ENCODE measurements at regions not wholly inside any gene's neighbourhood (a gene's known extent, or its start where the extent isn't known, plus 50 kb on each side); places are given as distances from the start of the nearest gene placed in this dataset.
"Not testable (repeated sequence)": the region's sequence is repeated elsewhere in the genome, so short reads cannot be mapped to it uniquely, and the experiment has no call there.

DNA sequence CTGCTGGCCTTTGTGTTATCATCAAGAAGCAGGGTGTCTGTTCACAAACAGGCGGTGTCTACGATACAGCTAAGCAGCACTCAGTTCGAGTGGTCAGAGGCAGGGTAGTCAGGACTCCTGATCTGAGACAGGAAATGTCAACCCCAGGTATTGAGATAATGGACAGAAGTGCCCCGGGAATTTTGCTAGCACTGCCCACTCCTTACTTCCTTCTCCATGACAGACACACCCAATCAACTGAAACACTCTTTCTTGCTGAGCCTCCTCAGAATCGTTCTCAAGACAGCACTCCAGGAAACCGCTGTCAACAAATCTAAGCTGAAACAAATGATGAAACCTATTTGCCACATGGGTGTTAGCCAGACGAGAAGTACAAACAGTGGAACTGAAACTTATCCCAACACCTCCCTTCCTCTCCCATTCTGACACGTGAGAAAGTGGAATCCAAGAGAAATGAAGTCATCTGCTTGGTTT lies 109.3 kb downstream of the GTF2IRD2B start:
- DNase-seq (ENCODE audit: low spot score), result not testable (repeated sequence)

DNA sequence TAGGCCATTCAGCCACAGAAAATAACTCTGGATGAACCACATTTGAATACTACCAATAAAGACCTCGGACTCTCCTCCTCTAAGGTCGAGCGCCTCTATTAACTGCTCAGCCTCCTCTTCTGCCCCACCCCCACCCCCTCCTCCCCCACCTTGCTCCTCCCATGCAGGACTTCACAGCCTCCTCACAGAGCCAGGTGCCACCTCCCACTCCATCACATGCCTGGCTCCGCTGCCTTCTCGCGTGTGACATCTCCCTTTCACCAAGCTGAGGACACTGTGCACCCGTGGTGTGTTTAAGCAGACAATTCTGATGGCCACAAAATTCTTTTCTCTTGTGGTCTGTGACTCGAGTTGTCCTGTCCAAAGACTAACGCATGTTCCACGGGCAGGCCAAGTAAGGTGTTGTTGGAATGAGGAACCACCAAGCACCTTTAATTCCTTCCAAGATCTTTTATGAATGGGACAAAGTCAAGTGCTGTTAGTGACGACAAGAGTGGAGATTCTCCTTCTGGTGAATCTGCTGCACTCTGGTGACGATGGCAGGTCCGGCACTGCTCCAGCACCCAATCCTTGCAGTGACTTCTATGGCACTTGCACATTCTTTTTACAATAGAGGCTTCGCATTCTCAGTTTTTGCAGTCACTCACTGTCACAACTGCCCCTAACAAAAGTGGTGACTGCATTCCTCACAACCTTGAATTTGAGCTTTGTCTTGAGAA lies 113.1 kb downstream of the GTF2IRD2B start:
- DNase-seq (ENCODE audit: low spot score), result not testable (repeated sequence)

GRCh38 chr7:75215460-75215859 lies 123.1 kb downstream of the GTF2IRD2B start:
- DNase-seq (ENCODE audit: low spot score), result not testable (repeated sequence)

DNA sequence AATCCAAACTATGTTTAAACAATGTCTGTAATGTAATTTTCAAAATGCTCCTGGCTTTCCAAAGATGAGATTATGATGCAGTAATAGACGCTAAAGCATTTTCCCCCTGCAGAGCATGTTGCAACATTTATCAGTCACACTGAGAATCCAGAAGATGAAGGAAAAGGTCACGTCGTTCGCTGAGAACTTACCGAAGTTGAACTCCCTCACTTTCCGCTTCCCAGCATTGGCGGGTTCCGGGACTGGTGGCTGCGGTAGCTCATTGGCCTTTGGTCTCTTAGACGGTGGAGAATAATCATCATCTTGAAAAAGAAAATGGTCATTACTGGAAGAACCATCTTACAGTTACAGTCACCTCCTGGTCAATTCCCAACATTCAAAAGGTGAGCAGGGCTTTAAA lies 124.6 kb downstream of the GTF2IRD2B start:
- DNase-seq (ENCODE audit: low spot score), result not testable (repeated sequence)

DNA sequence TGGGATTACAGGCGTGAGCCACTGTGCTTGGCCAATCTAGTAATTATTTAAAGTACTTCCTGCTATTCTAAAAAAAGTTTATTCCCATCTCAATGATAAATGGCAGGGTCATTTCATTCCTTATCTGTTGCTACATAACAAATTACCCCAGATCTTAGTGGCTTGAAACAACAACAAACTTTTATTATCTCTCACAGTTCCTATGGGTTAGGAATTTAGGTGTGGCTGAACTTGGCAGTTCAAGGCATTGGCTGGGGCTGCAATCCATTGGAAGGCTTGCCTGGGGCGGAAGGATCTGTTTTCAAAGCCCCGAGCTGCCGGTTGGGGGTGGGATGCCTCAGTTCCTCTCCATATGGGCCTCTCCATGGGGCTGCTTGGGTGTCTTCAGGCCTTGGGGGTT lies 133.7 kb downstream of the GTF2IRD2B start:
- not testable (repeated sequence) for DNase-seq (ENCODE audit: low spot score)

DNA sequence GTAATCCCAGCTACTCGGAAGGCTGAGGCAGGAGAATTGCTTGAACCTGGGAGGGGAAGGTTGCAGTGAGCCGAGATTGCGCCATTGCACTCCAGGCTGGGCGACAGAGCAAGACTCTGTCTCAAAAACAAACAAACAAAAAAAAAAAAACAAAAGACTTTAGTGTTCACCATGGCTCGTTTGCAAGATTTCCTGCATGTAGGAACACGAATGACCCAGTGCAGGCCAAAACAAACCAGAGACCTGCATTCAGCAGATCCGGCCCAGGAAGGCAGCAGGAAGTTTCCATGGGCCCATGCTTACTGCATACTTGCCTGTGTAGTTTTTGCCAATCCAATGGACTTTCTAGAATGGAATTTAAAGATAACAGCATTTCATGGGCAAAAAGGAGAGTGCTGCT lies 137.2 kb downstream of the GTF2IRD2B start:
- DNase-seq (ENCODE audit: low spot score), result not testable (repeated sequence)

DNA sequence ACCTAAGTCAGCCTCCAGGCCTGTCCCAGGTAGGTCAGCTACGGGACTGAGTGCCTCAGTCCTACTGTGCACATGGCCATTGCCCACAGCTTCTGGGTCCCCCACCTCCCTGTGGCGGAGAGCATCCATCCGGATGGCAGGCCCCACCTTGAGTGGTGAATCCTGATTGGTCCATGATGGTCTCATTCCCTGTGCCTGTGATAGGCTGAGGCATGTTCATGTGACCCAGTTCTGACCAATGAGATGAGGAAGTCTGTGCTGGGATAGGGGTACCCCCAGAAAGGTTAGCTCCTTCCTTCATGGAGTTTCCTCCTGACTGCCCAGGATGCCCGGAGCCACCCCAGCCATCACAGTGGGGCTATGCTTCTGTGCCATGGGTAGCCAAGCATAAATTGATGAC lies 138.2 kb downstream of the GTF2IRD2B start:
- DNase-seq (ENCODE audit: low spot score), result not testable (repeated sequence)

DNA sequence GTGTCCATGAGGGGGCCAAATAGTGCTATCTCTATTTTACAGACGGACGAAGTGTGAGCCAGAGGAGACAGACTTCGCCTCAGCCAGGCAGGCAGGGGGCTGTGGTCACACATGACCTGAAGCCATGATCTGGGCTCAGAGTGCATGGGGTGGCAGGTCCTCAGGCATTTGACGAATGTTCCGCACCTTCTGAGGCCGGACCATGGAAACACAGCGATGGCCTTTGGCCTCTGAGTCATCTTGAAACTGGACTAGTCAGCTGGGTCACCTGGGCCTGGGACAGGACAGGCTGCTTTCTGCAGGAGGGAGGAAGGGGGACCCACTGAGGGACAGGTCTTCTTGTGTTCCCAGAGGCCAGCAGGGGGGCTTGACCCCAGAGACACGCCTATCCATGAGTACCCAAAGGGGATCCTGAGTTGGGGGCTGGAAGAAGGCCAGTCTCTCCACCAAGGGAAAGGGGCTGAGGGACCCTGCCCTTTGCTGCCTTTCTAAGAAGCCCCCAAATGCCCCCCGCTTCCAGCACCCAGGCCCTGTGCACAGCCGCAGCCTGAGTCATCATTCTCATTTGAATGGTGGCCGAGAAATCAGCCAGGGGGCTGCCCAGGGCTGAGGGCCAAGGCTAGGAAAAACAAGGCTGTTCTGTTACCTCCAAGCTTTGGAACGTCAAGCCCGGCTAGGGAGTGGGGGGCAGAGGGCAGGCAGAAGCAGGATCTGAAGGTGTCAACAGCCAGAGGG lies 142.9 kb downstream of the GTF2IRD2B start:
- DNase-seq (ENCODE audit: low spot score), result not testable (repeated sequence)

DNA sequence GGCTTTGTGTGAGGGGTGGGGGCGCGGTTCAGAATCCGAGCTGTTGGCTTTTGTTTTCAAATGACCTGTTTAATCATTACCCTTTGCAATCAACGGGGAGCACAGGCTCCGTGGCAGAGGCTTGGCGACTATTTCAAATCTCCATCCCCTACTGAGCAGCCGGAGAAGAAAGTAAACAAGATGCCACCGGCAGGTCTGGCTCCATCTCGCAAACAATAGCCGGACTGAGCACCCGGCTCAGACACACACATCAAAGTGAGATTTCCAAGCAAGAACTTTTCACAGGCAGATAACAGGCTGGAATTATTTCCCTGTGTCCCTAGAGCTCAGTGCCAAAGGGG lies 143.4 kb downstream of the GTF2IRD2B start:
- DNase-seq (ENCODE audit: low spot score), result not testable (repeated sequence)

DNA sequence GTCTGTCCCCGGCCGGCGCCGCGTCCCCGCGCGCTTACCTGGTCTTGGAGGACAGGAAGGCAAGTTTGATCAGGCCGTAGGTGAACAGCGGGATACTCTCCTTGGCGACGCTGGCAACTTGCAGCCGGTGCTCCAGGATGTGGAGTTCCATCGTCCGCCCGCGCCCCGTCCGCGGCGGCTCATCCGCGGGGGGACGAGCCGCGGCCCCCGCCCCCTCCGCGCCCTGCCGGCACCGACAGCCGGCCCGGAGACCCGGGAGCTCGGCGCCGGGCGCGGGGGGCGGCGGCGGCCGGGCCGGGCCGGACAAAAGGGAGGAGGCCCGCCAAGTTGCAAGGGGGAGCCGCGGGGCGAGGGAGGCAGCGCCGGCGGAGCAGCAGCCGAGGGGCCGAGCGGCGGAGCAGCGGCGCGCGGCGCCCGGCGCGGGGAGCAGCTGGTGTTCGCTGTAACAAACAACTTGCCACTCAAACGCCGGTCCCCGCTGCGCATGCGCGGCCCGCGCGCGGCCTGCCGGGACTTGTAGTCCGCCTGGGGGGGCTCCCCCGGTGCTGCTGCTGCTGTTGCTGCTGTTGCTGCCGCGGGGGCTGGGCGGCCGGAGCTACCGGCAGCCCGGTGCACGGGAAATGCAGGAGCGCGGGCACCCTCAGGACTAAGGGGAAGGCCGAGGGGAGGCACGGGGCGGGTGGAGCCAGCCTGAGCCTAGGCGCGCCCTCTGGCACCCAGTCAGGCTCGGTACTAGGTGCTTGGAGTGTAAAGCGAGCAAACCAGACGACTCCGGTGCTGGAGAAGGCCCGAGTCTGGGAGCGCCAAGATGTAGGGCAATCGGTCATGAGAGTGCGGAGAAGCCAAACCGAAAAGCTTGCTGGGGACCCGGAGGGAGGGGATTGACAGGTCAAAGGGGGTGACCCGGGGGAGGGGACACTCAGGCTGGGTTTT lies 145.1 kb downstream of the GTF2IRD2B start:
- DNase-seq (ENCODE audit: low spot score), result peak; percentile 58

- not testable (repeated sequence) for DNase-seq (ENCODE audit: low spot score)
Measured at GRCh38 chr7:75238309-75238708, 145.9 kb downstream of the GTF2IRD2B start.

DNA sequence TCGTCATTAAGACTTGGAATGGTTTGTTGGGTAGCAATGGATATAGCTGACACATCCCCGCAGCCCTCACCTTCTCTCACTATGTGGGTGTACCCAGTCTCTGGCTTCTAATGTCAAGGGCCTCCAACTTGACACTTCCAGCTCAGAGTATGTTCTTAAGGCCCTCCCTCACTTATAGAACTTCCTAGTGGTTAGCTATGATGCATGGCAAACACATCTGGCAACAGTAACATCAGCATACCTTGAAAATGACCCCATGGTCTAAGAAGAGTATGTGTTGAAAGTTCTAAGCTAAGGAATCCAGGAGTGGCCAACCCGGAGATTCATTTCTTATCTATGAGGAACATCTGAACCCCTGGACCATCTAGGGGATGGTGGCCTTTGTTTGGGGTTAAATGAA lies 151.2 kb downstream of the GTF2IRD2B start:
- not testable (repeated sequence) for DNase-seq (ENCODE audit: low spot score)

DNA sequence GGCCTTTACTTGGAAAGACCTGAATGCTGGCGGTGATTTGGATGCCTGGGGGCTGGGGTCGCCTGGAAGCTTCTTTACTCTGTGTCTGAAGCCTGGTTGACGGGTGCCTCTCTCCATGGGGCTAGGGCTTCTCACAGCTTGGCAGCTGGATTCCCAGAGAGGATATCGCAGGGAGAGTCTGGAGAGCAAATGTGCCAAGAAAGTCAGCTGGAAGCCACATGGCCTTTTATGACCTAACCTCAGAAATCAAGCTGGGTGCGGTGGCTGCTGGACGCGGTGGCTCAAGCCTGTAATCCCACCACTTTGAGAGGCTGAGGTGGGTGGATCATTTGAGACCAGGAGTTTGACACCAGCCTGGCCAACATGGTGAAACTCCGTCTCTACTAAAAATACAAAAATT lies 147.2 kb upstream of the TRIM73 start:
- DNase-seq (ENCODE audit: low spot score), result not testable (repeated sequence)

GRCh38 chr7:75254238-75254637 lies 141.2 kb upstream of the TRIM73 start:
- not testable (repeated sequence) for DNase-seq (ENCODE audit: low spot score)

DNA sequence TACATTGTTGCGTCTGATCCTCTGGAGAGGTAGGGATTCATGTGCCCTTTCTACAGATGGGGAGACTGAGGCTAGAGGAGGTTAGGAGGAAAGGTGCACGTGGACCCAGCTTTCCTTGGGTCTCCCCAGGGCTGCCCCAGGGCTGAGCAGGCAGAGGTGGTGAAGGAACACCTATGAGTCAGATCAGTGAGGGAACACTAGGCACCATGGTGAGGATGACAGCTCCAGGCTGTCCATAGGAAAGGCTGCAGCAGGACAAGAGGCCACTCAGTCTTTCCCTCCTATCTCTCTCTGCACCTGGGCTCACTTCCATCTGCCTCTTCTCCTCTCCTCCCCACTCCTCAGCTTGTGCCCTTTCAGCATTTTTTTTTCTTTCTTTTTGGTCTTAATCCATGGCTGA lies 138.0 kb upstream of the TRIM73 start:
- DNase-seq (ENCODE audit: low spot score), result not testable (repeated sequence)

GRCh38 chr7:75259454-75260003 lies 135.9 kb upstream of the TRIM73 start:
- DNase-seq (ENCODE audit: low spot score), result not testable (repeated sequence)

DNA sequence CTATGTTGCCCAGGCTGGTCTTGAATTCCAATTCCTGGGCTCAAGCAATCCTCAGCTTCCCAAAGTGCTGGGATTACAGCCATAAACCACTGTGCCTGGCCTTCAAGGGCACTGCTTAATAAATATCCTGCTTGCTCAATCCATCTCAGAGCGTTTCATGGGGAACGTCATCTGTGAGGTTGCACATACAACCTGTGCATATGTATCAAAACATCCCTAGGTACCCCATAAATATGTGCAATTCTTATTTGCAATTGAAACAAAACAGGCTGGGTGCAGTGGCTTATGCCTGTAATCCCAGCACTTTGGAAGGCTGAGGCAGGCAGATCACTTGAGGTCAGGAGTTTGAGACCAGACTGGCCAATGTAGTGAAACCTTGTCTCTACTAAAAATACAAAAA lies 133.8 kb upstream of the TRIM73 start:
- DNase-seq (ENCODE audit: low spot score), result not testable (repeated sequence)

DNA sequence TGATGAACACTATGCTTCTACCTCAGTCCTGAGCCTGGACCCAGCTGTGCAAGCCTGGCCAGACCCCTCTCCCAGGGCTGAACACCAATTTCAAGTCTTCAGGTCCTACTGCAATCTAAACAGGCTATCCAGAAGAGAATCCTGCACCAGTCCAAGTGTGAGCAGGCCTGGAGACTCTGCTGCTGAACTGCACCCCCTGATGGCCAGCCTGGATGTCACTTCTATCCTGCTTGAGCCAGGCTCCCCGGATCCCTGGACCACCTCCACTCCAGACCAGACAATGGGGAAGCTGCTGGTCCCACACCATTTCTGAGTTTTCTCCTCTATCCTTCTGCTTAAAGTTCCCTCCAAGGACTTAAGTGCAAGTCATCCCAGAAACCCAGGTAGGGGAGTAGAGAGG lies 127.3 kb upstream of the TRIM73 start:
- not testable (repeated sequence) for DNase-seq (ENCODE audit: low spot score)

- DNase-seq (ENCODE audit: low spot score), result not testable (repeated sequence)
Measured at GRCh38 chr7:75269159-75269558, 126.3 kb upstream of the TRIM73 start.

GRCh38 chr7:75274114-75274513 lies 121.3 kb upstream of the TRIM73 start:
- DNase-seq (ENCODE audit: low spot score), result not testable (repeated sequence)

Measured in activated CD4-positive, alpha-beta T cell treated with anti-CD3 and anti-CD28 coated beads, Interleukin-2, Interleukin-4, amounts not matched to agents 100 ng/mL and 50 ng/mL, durations not matched to agents 16 hours and 8 hours (primary cell).